Amniotic epithelial cell (primary cell): ENCODE measurements at regions not wholly inside any gene's neighbourhood (a gene's known extent, or its start where the extent isn't known, plus 50 kb on each side); places are given as distances from the start of the nearest gene placed in this dataset.

Experiments used
- DNase-seq: peaks from one replicate; pipeline ENCODE4 v3.0.0-alpha.2; 2010; ENCODE audit warnings: low read depth

GRCh38 chr10:128316925-128317324, 190.7 kb upstream of the MKI67 start:
- no peak for DNase-seq

- DNase-seq, result no peak
Measured at GRCh38 chr10:128318366-128318765, 192.1 kb upstream of the MKI67 start.

- DNase-seq, result no peak
Measured at GRCh38 chr10:128318913-128319312, 192.7 kb upstream of the MKI67 start.

GRCh38 chr10:128322106-128322505, 195.9 kb upstream of the MKI67 start:
- DNase-seq, result no peak

- DNase-seq, result no peak
Measured at GRCh38 chr10:128322950-128323349, 196.7 kb upstream of the MKI67 start.

- no peak for DNase-seq
Measured at GRCh38 chr10:128324058-128324827, 198.0 kb upstream of the MKI67 start.

- no peak for DNase-seq
Measured at GRCh38 chr10:128325788-128326187, 199.6 kb upstream of the MKI67 start.

GRCh38 chr10:128326251-128326650, 200.0 kb upstream of the MKI67 start:
- no peak for DNase-seq

GRCh38 chr10:128326851-128327250, 200.6 kb upstream of the MKI67 start:
- no peak for DNase-seq

- DNase-seq, result no peak
Measured at GRCh38 chr10:128336401-128336800, 210.2 kb upstream of the MKI67 start.

- no peak for DNase-seq
Measured at GRCh38 chr10:128337860-128338378, 211.7 kb upstream of the MKI67 start.

GRCh38 chr10:128338951-128339350, 212.7 kb upstream of the MKI67 start:
- DNase-seq, result no peak

GRCh38 chr10:128339753-128340152, 213.5 kb upstream of the MKI67 start:
- DNase-seq, result no peak

- DNase-seq, result no peak
Measured at GRCh38 chr10:128345353-128345752, 219.1 kb upstream of the MKI67 start.

GRCh38 chr10:128360783-128361182, 234.6 kb upstream of the MKI67 start:
- no peak for DNase-seq

GRCh38 chr10:128361487-128361886, 235.3 kb upstream of the MKI67 start:
- no peak for DNase-seq

GRCh38 chr10:128362514-128362913, 236.3 kb upstream of the MKI67 start:
- DNase-seq, result no peak

- no peak for DNase-seq
Measured at GRCh38 chr10:128364631-128365030, 238.4 kb upstream of the MKI67 start.

- DNase-seq, result no peak
Measured at GRCh38 chr10:128365156-128365725, 239.0 kb upstream of the MKI67 start.

GRCh38 chr10:128367807-128368206, 241.6 kb upstream of the MKI67 start:
- DNase-seq, result no peak

- DNase-seq, result no peak
Measured at GRCh38 chr10:128369101-128369650, 243.0 kb upstream of the MKI67 start.

GRCh38 chr10:128373071-128373749, 247.0 kb upstream of the MKI67 start:
- no peak for DNase-seq

- DNase-seq, result no peak
Measured at GRCh38 chr10:128373831-128374230, 247.6 kb upstream of the MKI67 start.
